PC-3 (cell line): ENCODE measurements at regions not wholly inside any gene's neighbourhood (a gene's known extent, or its start where the extent isn't known, plus 50 kb on each side); places are given as distances from the start of the nearest gene placed in this dataset.

ENCODE experiments used
- ATAC-seq: fragments of 200-7000 bp; cut with Tn5 transposase; 2 replicates; pipeline ENCODE4 v1.9.1; 2020; ENCODE audit warnings: mild to moderate bottlenecking, moderate library complexity
- BruUV-seq: library from RNA; stranded (reverse); fragments of 400-500 nt; replicated peaks from 2 replicates; lab custom pipeline; 2021; lab: Mats Ljungman, UMichigan
- CTCF ChIA-PET: fragments of 300-600 bp; sonication (Branson Sonifier 250); formaldehyde crosslinking; loops from one replicate; lab custom pipeline; 2022; ENCODE audit warnings: antibody characterized with exemption; lab: Charles Lee
- POLR2A ChIA-PET: fragments of 300-600 bp; sonication (Branson Sonifier 250); formaldehyde crosslinking; loops from one replicate; lab custom pipeline; 2022; ENCODE audit warnings: antibody characterized with exemption; ENCODE audit not compliant: unreplicated experiment; lab: Charles Lee
- DNase-seq: peaks from one replicate; pipeline ENCODE4 v3.0.0-alpha.2; 2015
- H2AFZ ChIP-seq: fragments of 300-600 bp; sonication (generic); 2 replicates; pipeline ENCODE4 v1.6.0; 2016; ENCODE audit warnings: antibody characterized with exemption, low read length
- H3F3A ChIP-seq: fragments of 300-600 bp; sonication (generic); one replicate; pipeline ENCODE4 v1.6.0; 2017; ENCODE audit warnings: antibody characterized with exemption, low read length, control low read depth, mild to moderate bottlenecking; ENCODE audit not compliant: unreplicated experiment
- H3K27ac ChIP-seq: fragments of 300-600 bp; sonication (generic); 2 replicates; pipeline ENCODE4 v1.5.1; 2016; ENCODE audit warnings: mild to moderate bottlenecking, low read length
- H3K27me3 ChIP-seq: fragments of 300-600 bp; sonication (generic); 2 replicates; pipeline ENCODE4 v1.6.1; 2016; ENCODE audit warnings: low read length, mixed read lengths
- H3K36me3 ChIP-seq: fragments of 300-600 bp; sonication (generic); 2 replicates; pipeline ENCODE4 v1.6.1; 2016; ENCODE audit warnings: low read depth, mixed run types, low read length, mixed read lengths
- H3K4me1 ChIP-seq: fragments of 300-600 bp; sonication (generic); 2 replicates; pipeline ENCODE4 v1.5.1; 2016; ENCODE audit warnings: low read length; ENCODE audit not compliant: insufficient read depth
- H3K4me2 ChIP-seq: fragments of 300-600 bp; sonication (generic); 2 replicates; pipeline ENCODE4 v1.6.0; 2016; ENCODE audit warnings: low read length
- H3K4me3 ChIP-seq: fragments of 300-600 bp; sonication (generic); 2 replicates; pipeline ENCODE4 v1.5.1; 2016; ENCODE audit warnings: mild to moderate bottlenecking, low read length, mixed read lengths
- H3K79me2 ChIP-seq: fragments of 300-600 bp; sonication (generic); 2 replicates; pipeline ENCODE4 v1.6.1; 2017; ENCODE audit warnings: low read length, mixed read lengths
- H3K9ac ChIP-seq: fragments of 300-600 bp; sonication (generic); 2 replicates; pipeline ENCODE4 v1.6.0; 2016; ENCODE audit warnings: mild to moderate bottlenecking, low read length
- H3K9me2 ChIP-seq: fragments of 300-600 bp; sonication (generic); replicated peaks from 2 replicates; pipeline ENCODE4 v1.6.1; 2016; ENCODE audit warnings: mixed run types, low read length, mixed read lengths
- H3K9me3 ChIP-seq: fragments of 300-600 bp; sonication (generic); 2 replicates; pipeline ENCODE4 v1.6.1; 2016; ENCODE audit warnings: low read length, mixed read lengths
- H4K20me1 ChIP-seq: fragments of 300-600 bp; sonication (generic); 2 replicates; pipeline ENCODE4 v1.6.1; 2016; ENCODE audit warnings: low read length, mixed read lengths
- CTCF ChIP-seq: fragments of 300-600 bp; sonication (generic); conservative IDR thresholded peaks from 2 replicates; pipeline ENCODE4 v1.5.1; 2017; ENCODE audit warnings: antibody characterized with exemption, low read depth, mild to moderate bottlenecking, low read length
- EZH2 ChIP-seq: fragments of 300-600 bp; sonication (generic); IDR thresholded peaks from one replicate; pipeline ENCODE4 v1.6.1; 2017; ENCODE audit warnings: antibody characterized with exemption, mild to moderate bottlenecking, low read length; ENCODE audit not compliant: unreplicated experiment
- EZH2phosphoT487 ChIP-seq: fragments of 300-600 bp; sonication (generic); IDR thresholded peaks from 2 replicates; pipeline ENCODE4 v1.6.1; 2018; ENCODE audit warnings: mild to moderate bottlenecking, antibody characterized with exemption, low read length, borderline replicate concordance
- intact Hi-C: fragments of 100-400 bp; cut with micrococcal nuclease; formaldehyde crosslinking; loops from 2 replicates; pipeline ENCODE4 v1.9.0; 2023

- TF ChIP-seq EZH2phosphoT487 (no peak), EZH2 (no peak), CTCF (no peak)
- no peak overlapping the region for H3K4me2 ChIP-seq
- BruUV-seq, result no TSS peak
- no peak overlapping the region for H3K27ac ChIP-seq
- H3K79me2 ChIP-seq, result no peaks in the 10 kb centered on the region
- H4K20me1 ChIP-seq, result no peaks in the 10 kb centered on the region
- H3F3A ChIP-seq, result no peaks in the 10 kb centered on the region
- intact Hi-C loops, result no loop called here
- no peak overlapping the region for H3K9ac ChIP-seq
- no peak overlapping the region for H3K4me3 ChIP-seq
- H3K4me1 ChIP-seq, result no peaks in the 10 kb centered on the region
- H3K27me3 ChIP-seq, result no peaks in the 10 kb centered on the region
- POLR2A ChIA-PET, result no interaction called here
- H3K9me3 ChIP-seq, result no peaks in the 10 kb centered on the region
- DNase-seq (no peak), ATAC-seq (no peak)
- no peak overlapping the region for H2AFZ ChIP-seq
- H3K9me2 ChIP-seq, result no peaks in the 10 kb centered on the region
- no peaks in the 10 kb centered on the region for H3K36me3 ChIP-seq
- CTCF ChIA-PET, result no interaction called here
These were observed 213.2 kb upstream of the FOXN3 start for GRCh38 chr14:89630101-89630829.

- ChIA-PET CTCF (no interaction called here), POLR2A (no interaction called here)
- H3K27ac ChIP-seq, result no peak overlapping the region
- ATAC-seq, result no peak
- intact Hi-C loops, result no loop called here
- H3K79me2 ChIP-seq, result no peaks in the 10 kb centered on the region
- DNase-seq, result no peak
- H4K20me1 ChIP-seq, result no peaks in the 10 kb centered on the region
- H3F3A ChIP-seq, result no peaks in the 10 kb centered on the region
- H3K27me3 ChIP-seq, result no peaks in the 10 kb centered on the region
- H3K4me2 ChIP-seq, result no peak overlapping the region
- no peaks in the 10 kb centered on the region for H3K9me3 ChIP-seq
- H3K36me3 ChIP-seq, result no peaks in the 10 kb centered on the region
- BruUV-seq, result no TSS peak
- H3K4me1 ChIP-seq, result no peaks in the 10 kb centered on the region
- H3K4me3 ChIP-seq, result no peak overlapping the region
- no peaks in the 10 kb centered on the region for H3K9me2 ChIP-seq
- H3K9ac ChIP-seq, result no peak overlapping the region
- H2AFZ ChIP-seq, result no peak overlapping the region
- TF ChIP-seq EZH2 (no peak), CTCF (no peak), EZH2phosphoT487 (no peak)
These were observed 212.3 kb upstream of the FOXN3 start for GRCh38 chr14:89629383-89629782.

DNA sequence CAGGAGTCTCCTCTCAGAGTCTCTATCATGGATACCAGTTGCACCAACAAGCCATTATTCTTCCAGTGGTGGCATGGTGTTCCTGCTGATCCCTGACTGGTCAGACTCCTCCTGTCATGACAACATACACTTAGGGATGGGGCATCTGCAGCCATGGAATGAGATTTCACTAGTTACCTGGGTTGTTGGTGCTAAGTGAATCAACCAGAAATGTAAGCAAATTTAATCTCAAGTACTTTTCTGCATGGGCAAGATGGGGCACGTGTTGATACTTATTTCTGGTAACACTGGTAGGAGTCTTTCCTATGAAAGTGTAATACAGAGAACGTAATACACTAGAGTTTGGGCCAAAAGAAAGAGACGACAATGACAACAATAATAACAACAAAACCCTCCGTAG is 211.5 kb upstream of the FOXN3 start:
- no peak for DNase-seq
- CTCF ChIA-PET, result no interaction called here
- H3K9ac ChIP-seq, result no peak overlapping the region
- BruUV-seq, result no TSS peak
- intact Hi-C loops, result no loop called here
- POLR2A ChIA-PET, result no interaction called here
- no peaks in the 10 kb centered on the region for H4K20me1 ChIP-seq
- no peaks in the 10 kb centered on the region for H3K79me2 ChIP-seq
- TF ChIP-seq EZH2phosphoT487 (no peak), CTCF (no peak), EZH2 (no peak)
- H3K36me3 ChIP-seq, result no peaks in the 10 kb centered on the region
- no peak overlapping the region for H3K27ac ChIP-seq
- no peak for ATAC-seq
- H3K4me3 ChIP-seq, result no peak overlapping the region
- H2AFZ ChIP-seq, result no peak overlapping the region
- H3K4me2 ChIP-seq, result no peak overlapping the region
- no peaks in the 10 kb centered on the region for H3K9me2 ChIP-seq
- H3K27me3 ChIP-seq, result no peaks in the 10 kb centered on the region
- no peaks in the 10 kb centered on the region for H3K4me1 ChIP-seq
- H3K9me3 ChIP-seq, result no peaks in the 10 kb centered on the region
- H3F3A ChIP-seq, result no peaks in the 10 kb centered on the region
